ENCODE measurements at regions not wholly inside any gene's neighbourhood (a gene's known extent, or its start where the extent isn't known, plus 50 kb on each side); places are given as distances from the start of the nearest gene placed in this dataset.

DNA sequence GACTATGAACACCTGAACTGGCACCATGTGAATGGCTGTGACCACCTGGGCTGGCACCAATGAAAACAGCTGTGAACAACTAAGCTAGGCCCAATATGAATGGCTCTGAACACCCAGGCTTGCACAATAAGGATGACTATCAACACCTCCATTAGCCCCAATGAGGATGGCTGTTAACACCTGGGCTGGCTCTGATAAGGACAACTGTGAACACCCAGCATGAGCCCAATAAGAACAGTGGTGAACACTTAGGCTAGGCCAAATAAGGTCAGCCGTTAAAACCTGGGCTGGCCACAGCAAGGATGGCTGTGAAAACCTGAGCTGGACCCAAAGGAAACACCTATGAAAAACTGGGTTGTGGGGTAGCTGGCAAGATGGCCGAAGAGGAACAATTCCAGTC lies 1163.1 kb downstream of the UQCRFS1 start:
- TF ChIP-seq, protein P1, sequence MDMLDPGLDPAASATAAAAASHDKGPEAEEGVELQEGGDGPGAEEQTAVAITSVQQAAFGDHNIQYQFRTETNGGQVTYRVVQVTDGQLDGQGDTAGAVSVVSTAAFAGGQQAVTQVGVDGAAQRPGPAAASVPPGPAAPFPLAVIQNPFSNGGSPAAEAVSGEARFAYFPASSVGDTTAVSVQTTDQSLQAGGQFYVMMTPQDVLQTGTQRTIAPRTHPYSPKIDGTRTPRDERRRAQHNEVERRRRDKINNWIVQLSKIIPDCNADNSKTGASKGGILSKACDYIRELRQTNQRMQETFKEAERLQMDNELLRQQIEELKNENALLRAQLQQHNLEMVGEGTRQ (IDR thresholded peaks at IDR 0.05) = no peak
- TF ChIP-seq CHD2 (IDR thresholded peaks at IDR 0.05; ENCODE audit: low read length, partially characterized antibody) = no peak
- no peak for TF ChIP-seq ZSCAN20 (CRISPR knock-in tag; IDR thresholded peaks at IDR 0.05)
- TF ChIP-seq RAD21 (conservative IDR thresholded peaks at IDR 0.05 in 1 of 2, IDR thresholded peaks at IDR 0.05 in 1 of 2) = no peak
- TF ChIP-seq, protein P2, sequence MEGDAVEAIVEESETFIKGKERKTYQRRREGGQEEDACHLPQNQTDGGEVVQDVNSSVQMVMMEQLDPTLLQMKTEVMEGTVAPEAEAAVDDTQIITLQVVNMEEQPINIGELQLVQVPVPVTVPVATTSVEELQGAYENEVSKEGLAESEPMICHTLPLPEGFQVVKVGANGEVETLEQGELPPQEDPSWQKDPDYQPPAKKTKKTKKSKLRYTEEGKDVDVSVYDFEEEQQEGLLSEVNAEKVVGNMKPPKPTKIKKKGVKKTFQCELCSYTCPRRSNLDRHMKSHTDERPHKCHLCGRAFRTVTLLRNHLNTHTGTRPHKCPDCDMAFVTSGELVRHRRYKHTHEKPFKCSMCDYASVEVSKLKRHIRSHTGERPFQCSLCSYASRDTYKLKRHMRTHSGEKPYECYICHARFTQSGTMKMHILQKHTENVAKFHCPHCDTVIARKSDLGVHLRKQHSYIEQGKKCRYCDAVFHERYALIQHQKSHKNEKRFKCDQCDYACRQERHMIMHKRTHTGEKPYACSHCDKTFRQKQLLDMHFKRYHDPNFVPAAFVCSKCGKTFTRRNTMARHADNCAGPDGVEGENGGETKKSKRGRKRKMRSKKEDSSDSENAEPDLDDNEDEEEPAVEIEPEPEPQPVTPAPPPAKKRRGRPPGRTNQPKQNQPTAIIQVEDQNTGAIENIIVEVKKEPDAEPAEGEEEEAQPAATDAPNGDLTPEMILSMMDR (IDR thresholded peaks at IDR 0.05) = no peak
- no peak for TF ChIP-seq JUN (IDR thresholded peaks at IDR 0.05)
- TF ChIP-seq POLR2A (IDR thresholded peaks at IDR 0.05; ENCODE audit: low read length) = no peak

All from A549 (cell line).